T-helper 1 cell treated with Interleukin-12 subunit alpha and Interleukin-12 subunit beta and Interleukin-4 antibody, amounts not matched to agents 30 μg/mL and 1 μg/mL, for 36 hours (primary cell): ENCODE measurements at regions not wholly inside any gene's neighbourhood (a gene's known extent, or its start where the extent isn't known, plus 50 kb on each side); places are given as distances from the start of the nearest gene placed in this dataset.

Experiments
- H3K27ac Mint-ChIP-seq: one replicate; pipeline ENCODE4 v1.8.0; 2021; ENCODE audit warnings: mild to moderate bottlenecking, mixed read lengths
- H3K27me3 Mint-ChIP-seq: one replicate; pipeline ENCODE4 v1.8.0; 2021; ENCODE audit warnings: low read depth, mixed read lengths
- H3K36me3 Mint-ChIP-seq: one replicate; pipeline ENCODE4 v1.8.0; 2021; ENCODE audit warnings: low read depth, mixed read lengths
- H3K4me1 Mint-ChIP-seq: one replicate; pipeline ENCODE4 v1.8.0; 2021; ENCODE audit warnings: low read depth, mixed read lengths
- H3K4me3 Mint-ChIP-seq: one replicate; pipeline ENCODE4 v1.8.0; 2021; ENCODE audit warnings: mild to moderate bottlenecking, moderate library complexity, mixed read lengths
- H3K9me3 Mint-ChIP-seq: one replicate; pipeline ENCODE4 v1.8.0; 2021; ENCODE audit warnings: mixed read lengths

GRCh38 chr1:104463126-104463697, 713.5 kb downstream of the AMY1C start:
- H3K9me3 Mint-ChIP-seq: peaks cover 32% of the 10 kb centered on the region
- H3K27me3 Mint-ChIP-seq: no peaks in the 10 kb centered on the region
- H3K36me3 Mint-ChIP-seq: no peaks in the 10 kb centered on the region
- H3K4me3 Mint-ChIP-seq: no peak overlapping the region
- peaks cover 4% of the 10 kb centered on the region for H3K4me1 Mint-ChIP-seq
- H3K27ac Mint-ChIP-seq: no peak overlapping the region

GRCh38 chr1:104466068-104466467, 716.4 kb downstream of the AMY1C start:
- Mint-ChIP-seq H3K27ac (no peak overlapping the region), H3K36me3 (no peaks in the 10 kb centered on the region), H3K4me1 (peaks cover 4% of the 10 kb centered on the region), H3K9me3 (peaks cover 24% of the 10 kb centered on the region), H3K4me3 (no peak overlapping the region), H3K27me3 (no peaks in the 10 kb centered on the region)

- peaks cover 4% of the 10 kb centered on the region for H3K4me1 Mint-ChIP-seq
- H3K27ac Mint-ChIP-seq: peak overlapping the region; percentile 21
- peak overlapping the region; percentile 9 for H3K4me3 Mint-ChIP-seq
- peaks cover 24% of the 10 kb centered on the region for H3K9me3 Mint-ChIP-seq
- no peaks in the 10 kb centered on the region for H3K36me3 Mint-ChIP-seq
- H3K27me3 Mint-ChIP-seq: no peaks in the 10 kb centered on the region
Observed at GRCh38 chr1:104467590-104467989, 717.9 kb downstream of the AMY1C start.

DNA sequence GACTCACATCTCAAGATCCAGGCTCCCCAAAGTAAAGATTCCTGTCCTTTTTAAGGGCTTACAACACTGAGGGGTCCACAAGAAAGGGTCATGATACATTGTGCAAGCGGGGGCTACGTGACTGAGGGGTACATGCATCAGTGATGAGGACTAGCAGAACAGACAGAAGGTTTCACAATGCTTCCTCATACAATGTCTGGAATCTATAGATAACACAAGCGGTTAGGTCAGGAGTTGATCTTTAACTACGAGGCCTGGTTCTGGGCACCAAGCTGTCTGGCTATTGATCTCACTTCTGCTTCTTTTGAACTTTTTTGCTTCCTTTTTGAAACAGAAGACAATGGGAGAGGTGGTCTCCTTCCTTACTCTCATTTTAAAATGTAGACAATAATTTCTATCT, 718.6 kb downstream of the AMY1C start:
- Mint-ChIP-seq H3K9me3 (peaks cover 24% of the 10 kb centered on the region), H3K27ac (no peak overlapping the region), H3K4me3 (no peak overlapping the region), H3K4me1 (peaks cover 4% of the 10 kb centered on the region), H3K27me3 (no peaks in the 10 kb centered on the region), H3K36me3 (no peaks in the 10 kb centered on the region)

DNA sequence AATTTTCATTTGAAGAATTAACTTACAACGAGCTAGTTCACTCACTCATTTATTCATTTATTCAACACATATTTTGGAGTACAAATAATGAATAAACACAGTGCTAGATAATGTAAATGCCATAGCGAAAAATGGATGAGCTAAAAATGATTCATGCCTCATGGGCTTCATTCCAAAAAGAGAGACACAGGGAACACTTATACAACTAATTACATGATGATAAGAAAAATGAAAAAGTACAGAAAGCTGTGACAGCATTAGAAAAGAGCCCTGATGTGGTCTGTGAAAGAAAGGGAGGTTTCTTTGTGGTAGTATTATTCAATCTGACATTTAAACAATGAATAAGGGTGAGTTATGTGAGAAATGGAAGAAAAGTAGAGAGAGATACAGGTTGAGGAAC, 726.4 kb downstream of the AMY1C start:
- no peak overlapping the region for H3K4me3 Mint-ChIP-seq
- H3K27ac Mint-ChIP-seq: no peak overlapping the region
- no peaks in the 10 kb centered on the region for H3K27me3 Mint-ChIP-seq
- H3K4me1 Mint-ChIP-seq: no peaks in the 10 kb centered on the region
- H3K36me3 Mint-ChIP-seq: no peaks in the 10 kb centered on the region
- H3K9me3 Mint-ChIP-seq: peaks cover 6% of the 10 kb centered on the region

GRCh38 chr1:104488296-104489015, 738.8 kb downstream of the AMY1C start:
- H3K36me3 Mint-ChIP-seq: no peaks in the 10 kb centered on the region
- H3K9me3 Mint-ChIP-seq: peaks cover 21% of the 10 kb centered on the region
- no peak overlapping the region for H3K27ac Mint-ChIP-seq

DNA sequence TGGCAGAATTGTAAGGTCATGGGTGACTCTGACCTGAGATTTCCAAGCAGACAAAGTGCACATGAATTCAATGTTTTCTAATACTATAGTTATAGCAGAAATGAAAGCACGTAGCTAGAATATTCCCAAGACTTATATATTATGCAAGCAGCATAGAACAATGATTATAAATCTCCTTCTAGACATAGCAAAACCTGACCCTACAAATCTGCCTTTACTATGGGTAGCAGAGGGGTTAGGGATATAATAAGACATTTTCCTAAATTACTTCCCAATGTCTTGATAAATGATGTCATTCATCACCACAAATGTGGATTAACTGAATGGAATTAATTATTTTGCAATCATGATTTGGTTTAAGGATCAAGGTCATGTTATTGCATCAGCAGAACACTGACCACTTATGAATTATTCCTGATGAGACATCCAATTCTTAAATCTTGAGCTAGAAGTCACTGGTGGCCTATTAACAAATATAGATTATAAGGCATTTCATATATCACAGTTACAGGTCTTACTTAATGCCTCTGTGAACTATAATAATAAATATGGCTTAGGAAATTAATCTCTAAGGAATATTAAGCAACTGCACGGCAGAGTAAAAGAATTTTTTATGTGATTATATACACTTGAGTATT, 776.6 kb downstream of the AMY1C start:
- H3K9me3 Mint-ChIP-seq: no peaks in the 10 kb centered on the region
- H3K4me1 Mint-ChIP-seq: no peaks in the 10 kb centered on the region

More at GRCh38 chr1:104488296-104489015, 738.8 kb downstream of the AMY1C start:
- Mint-ChIP-seq H3K27me3 (no peaks in the 10 kb centered on the region), H3K4me1 (no peaks in the 10 kb centered on the region), H3K4me3 (no peak overlapping the region)

DNA sequence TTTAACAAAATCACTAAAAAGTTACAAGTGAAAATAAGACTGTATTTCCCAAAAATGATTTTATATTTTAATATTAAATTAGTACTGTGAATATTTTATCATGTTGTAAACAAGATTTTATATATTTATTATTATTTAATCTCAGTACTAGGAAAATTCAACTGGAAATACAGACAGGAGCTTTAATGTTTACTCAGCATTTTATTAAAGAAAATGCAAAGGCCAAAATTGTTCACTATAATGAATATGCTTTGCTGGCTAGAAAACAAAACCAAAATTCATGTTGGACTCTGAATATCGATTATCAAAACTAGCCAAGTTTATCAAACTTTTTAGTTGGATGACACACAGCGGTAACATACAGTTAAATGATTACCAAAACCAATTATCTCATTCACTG, 782.3 kb downstream of the AMY1C start:
- no peak overlapping the region for H3K4me3 Mint-ChIP-seq
- H3K36me3 Mint-ChIP-seq: no peaks in the 10 kb centered on the region
- no peak overlapping the region for H3K27ac Mint-ChIP-seq
- H3K27me3 Mint-ChIP-seq: no peaks in the 10 kb centered on the region
- H3K9me3 Mint-ChIP-seq: peaks cover 9% of the 10 kb centered on the region
- H3K4me1 Mint-ChIP-seq: no peaks in the 10 kb centered on the region

More for the DNA sequence above, 776.6 kb downstream of the AMY1C start:
- no peak overlapping the region for H3K27ac Mint-ChIP-seq
- no peak overlapping the region for H3K4me3 Mint-ChIP-seq
- no peaks in the 10 kb centered on the region for H3K36me3 Mint-ChIP-seq
- no peaks in the 10 kb centered on the region for H3K27me3 Mint-ChIP-seq

DNA sequence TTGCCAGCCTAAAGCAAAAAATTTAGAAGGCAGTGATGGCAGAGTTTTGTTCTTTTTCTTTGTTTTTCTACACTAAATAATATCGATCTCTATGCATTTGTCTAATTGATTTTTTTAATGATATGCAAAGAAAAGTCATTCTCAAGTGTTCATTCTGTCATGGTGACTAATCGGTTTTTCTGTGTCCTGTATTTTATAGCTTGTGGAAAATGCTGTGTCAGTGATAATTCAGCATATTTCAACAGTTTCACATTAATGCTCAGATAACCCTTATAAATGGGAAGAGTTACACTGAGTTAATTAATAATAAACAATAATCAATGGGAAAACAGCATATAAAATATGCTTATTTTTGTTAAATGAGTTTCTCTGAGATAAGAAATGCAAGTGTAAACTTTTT, 824.9 kb downstream of the AMY1C start:
- H3K4me3 Mint-ChIP-seq: no peak overlapping the region
- no peak overlapping the region for H3K27ac Mint-ChIP-seq
- no peaks in the 10 kb centered on the region for H3K36me3 Mint-ChIP-seq
- H3K9me3 Mint-ChIP-seq: peaks cover 12% of the 10 kb centered on the region
- H3K27me3 Mint-ChIP-seq: no peaks in the 10 kb centered on the region
- H3K4me1 Mint-ChIP-seq: no peaks in the 10 kb centered on the region

DNA sequence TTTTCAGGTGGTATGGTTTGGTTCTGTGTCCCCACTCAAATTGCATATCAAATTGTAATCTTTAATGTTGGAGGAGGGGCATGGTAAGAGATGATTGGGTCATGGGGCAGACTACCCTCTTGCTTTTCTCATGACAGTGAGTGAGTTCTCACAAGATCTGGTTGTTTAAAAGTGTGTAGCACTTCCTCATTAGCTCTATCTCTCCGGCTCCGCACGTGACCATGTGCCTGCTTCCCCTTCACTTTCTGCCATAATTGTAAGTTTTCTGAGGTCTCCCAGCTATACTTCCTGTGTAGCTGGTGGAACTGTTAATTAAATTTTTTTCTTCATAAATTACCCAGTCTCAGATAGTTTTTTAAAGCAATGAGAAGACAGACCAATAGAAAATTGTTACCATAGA, 843.2 kb downstream of the AMY1C start:
- Mint-ChIP-seq H3K4me3 (no peak overlapping the region), H3K27ac (no peak overlapping the region), H3K9me3 (peaks cover under 1% of the 10 kb centered on the region), H3K36me3 (no peaks in the 10 kb centered on the region), H3K4me1 (no peaks in the 10 kb centered on the region), H3K27me3 (no peaks in the 10 kb centered on the region)

GRCh38 chr1:104593413-104594187, 843.9 kb downstream of the AMY1C start:
- H3K27me3 Mint-ChIP-seq: no peaks in the 10 kb centered on the region
- no peaks in the 10 kb centered on the region for H3K9me3 Mint-ChIP-seq
- H3K36me3 Mint-ChIP-seq: no peaks in the 10 kb centered on the region
- no peak overlapping the region for H3K27ac Mint-ChIP-seq
- no peaks in the 10 kb centered on the region for H3K4me1 Mint-ChIP-seq
- no peak overlapping the region for H3K4me3 Mint-ChIP-seq

DNA sequence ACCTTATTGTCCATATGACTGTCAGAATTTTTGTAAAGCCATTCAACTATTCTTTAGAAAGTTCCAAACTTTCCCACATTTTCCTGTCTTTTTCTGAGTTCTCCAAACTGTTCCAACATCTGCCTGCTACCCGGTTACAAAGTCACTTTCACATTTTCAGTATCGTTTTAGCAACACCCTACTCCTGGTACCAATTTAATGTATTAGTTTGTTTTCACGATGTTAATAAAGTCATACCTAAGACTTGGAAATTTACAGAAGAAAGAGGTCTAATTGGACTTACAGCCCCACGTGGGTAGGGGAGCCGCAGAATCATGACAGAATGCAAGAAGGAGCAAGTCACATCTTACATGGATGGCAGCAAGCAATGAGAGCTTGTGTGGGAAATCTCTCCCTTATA, 867.8 kb downstream of the AMY1C start:
- Mint-ChIP-seq H3K27ac (no peak overlapping the region), H3K27me3 (no peaks in the 10 kb centered on the region), H3K36me3 (no peaks in the 10 kb centered on the region), H3K4me1 (no peaks in the 10 kb centered on the region), H3K4me3 (no peak overlapping the region), H3K9me3 (peaks cover 35% of the 10 kb centered on the region)

DNA sequence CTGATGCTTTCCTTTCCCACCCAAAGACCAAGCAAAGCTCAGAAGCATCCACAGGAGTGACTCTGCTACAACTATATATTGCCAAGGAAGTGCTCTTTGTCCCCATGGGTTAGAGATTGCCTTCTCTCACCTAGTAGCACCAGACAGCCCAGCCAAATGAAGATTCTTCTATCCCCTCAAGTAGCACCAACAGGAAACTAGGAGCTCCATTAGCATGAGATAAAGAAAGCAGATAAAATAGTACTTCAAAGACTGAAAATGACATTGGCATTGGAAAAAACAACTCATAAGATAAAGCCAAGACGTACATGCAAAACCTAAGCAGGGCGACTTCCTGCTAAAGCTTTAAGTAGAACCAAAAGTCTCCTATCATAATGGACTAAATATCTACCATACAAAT, 871.5 kb downstream of the AMY1C start:
- H3K36me3 Mint-ChIP-seq: no peaks in the 10 kb centered on the region
- no peak overlapping the region for H3K4me3 Mint-ChIP-seq
- no peaks in the 10 kb centered on the region for H3K27me3 Mint-ChIP-seq
- no peaks in the 10 kb centered on the region for H3K4me1 Mint-ChIP-seq
- no peak overlapping the region for H3K27ac Mint-ChIP-seq
- H3K9me3 Mint-ChIP-seq: peaks cover 29% of the 10 kb centered on the region

GRCh38 chr1:104624538-104624937, 874.8 kb downstream of the AMY1C start:
- H3K9me3 Mint-ChIP-seq: peaks cover 18% of the 10 kb centered on the region
- H3K36me3 Mint-ChIP-seq: no peaks in the 10 kb centered on the region
- H3K4me1 Mint-ChIP-seq: no peaks in the 10 kb centered on the region
- H3K27me3 Mint-ChIP-seq: no peaks in the 10 kb centered on the region
- no peak overlapping the region for H3K27ac Mint-ChIP-seq
- no peak overlapping the region for H3K4me3 Mint-ChIP-seq
